ENCODE measurements at regions not wholly inside any gene's neighbourhood (a gene's known extent, or its start where the extent isn't known, plus 50 kb on each side); places are given as distances from the start of the nearest gene placed in this dataset.
"Not testable (repeated sequence)": the region's sequence is repeated elsewhere in the genome, so short reads cannot be mapped to it uniquely, and the experiment has no call there.

DNA sequence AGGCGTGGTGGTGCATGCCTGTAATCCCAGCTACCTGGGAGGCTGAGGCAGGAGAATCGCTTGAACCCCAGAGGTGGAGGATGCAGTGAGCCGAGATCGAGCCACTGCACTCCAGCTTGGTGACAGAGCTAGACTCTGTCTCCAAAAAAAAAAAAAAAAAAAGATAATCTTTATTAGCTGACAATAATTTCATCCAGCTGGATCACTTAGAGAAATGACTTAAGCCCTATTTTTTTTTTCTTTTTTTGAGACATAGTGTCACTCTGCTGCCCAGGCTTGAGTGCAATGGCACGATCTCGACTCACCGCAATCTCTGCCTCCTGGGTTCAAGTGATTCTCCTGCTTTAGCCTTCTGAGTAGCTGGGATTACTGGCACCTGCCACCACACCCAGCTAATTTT, 51.6 kb upstream of the MAP4K4 start:
- H3K4me3 ChIP-seq (ENCODE audit: low read depth, low read length); DNase-seq (ENCODE audit: low read depth); in situ Hi-C loops (cut with HindIII; ENCODE audit: low sequenced_read_pairs): not testable (repeated sequence)

DNA sequence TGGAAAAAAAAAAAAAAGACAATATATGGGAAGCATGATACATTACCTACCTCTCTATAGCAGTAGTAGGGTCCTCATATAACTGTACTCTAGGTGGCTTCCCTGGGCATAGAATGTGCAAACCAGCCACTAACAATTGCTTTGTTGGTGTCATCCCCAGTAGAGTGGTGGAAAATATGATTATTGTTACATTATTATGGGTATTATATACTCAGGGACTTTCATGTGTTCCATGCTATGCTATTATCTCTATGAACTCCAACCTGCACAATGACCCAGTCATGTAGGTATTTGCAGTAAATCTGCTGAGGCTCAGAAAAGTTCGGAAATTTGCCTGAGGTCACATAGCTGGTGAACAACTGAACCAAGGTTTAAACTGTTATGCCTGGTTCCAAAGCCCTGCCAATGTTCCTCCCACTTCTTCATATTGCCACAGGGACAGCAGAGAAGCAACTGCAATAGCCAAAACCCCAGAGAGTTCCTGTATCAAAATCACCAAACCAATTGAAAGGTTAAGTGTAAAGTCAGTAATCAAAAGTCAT, 52.6 kb upstream of the MAP4K4 start:
- H3K4me3 ChIP-seq (ENCODE audit: low read depth, low read length), result no peak overlapping the region
- DNase-seq (ENCODE audit: low read depth), result no peak
- TF ChIP-seq, protein P1, sequence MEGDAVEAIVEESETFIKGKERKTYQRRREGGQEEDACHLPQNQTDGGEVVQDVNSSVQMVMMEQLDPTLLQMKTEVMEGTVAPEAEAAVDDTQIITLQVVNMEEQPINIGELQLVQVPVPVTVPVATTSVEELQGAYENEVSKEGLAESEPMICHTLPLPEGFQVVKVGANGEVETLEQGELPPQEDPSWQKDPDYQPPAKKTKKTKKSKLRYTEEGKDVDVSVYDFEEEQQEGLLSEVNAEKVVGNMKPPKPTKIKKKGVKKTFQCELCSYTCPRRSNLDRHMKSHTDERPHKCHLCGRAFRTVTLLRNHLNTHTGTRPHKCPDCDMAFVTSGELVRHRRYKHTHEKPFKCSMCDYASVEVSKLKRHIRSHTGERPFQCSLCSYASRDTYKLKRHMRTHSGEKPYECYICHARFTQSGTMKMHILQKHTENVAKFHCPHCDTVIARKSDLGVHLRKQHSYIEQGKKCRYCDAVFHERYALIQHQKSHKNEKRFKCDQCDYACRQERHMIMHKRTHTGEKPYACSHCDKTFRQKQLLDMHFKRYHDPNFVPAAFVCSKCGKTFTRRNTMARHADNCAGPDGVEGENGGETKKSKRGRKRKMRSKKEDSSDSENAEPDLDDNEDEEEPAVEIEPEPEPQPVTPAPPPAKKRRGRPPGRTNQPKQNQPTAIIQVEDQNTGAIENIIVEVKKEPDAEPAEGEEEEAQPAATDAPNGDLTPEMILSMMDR (IDR thresholded peaks at IDR 0.05; ENCODE audit: low read depth, low read length, missing control alignments), result no peak
- in situ Hi-C loops (cut with HindIII; ENCODE audit: low sequenced_read_pairs), result no loop called here

DNA sequence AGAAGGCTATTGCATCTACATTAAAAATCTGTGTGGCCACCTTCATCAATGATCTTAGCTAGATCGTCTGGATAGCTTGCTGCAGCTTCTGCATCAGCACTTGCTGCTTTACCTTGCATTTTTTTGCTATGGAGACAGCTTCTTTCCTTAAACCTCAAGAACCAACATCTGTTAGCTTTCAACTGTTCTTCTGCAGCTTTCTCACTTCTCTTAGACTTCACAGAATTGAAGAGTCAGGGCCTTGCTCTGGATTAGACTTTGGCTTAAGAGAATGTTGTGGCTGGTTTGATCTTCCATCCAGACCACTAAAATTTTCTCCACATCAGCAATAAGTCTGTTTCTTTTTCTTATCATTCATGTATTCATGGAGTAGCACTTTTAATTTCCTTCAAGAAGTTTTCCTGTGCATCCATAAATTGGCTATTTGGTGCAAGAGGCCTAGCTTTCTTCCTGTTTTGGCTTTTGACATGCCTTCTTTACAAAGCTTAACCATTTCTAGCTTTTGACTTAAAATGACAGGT, 54.4 kb upstream of the MAP4K4 start:
- TF ChIP-seq, protein P1 (IDR thresholded peaks at IDR 0.05; ENCODE audit: low read depth, low read length, missing control alignments), result no peak
- no peak overlapping the region for H3K4me3 ChIP-seq (ENCODE audit: low read depth, low read length)
- in situ Hi-C loops (cut with HindIII; ENCODE audit: low sequenced_read_pairs), result no loop called here
- no peak for DNase-seq (ENCODE audit: low read depth)

DNA sequence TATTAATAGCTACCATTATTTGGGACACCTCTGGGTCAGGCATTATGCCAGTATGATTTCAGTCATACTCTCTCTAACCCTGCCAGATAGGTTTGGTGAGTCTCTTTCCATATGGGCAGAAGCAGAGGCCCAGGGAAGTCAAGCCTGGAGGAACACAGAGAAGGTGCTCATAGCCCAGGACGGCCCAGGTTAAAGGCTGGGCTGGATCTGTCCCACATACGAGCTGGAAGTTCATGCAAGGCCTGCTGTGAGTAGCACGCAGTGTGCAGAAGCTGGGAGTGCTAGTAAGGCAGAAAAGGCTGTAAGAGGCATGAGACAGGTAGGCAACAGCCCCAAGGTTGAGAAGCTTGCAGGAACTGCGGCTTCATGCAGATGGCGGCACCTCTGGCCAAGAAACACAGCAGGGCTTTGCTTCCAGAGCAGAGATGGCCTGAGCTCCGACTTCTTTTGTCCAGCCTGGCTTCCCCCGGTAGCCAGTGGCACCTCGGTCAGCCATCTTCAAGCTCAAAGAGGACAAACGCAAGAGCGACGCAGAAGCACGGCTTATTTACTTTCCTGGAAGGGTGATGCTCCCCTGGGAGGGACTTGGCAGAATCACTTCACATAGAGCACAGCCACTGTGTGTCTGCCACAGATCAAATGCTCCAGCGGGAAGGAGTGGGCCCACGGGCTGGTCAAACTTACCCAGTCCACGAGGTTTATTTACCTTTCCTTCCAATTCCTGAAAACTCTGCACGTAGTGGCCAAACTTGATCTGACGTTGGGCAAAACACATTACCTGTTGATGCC, 58.5 kb upstream of the MAP4K4 start:
- TF ChIP-seq, protein P1 (IDR thresholded peaks at IDR 0.05; ENCODE audit: low read depth, low read length, missing control alignments), result no peak
- H3K4me3 ChIP-seq (ENCODE audit: low read depth, low read length), result no peak overlapping the region
- no peak for DNase-seq (ENCODE audit: low read depth)
- in situ Hi-C loops (cut with HindIII; ENCODE audit: low sequenced_read_pairs), result no loop called here

DNA sequence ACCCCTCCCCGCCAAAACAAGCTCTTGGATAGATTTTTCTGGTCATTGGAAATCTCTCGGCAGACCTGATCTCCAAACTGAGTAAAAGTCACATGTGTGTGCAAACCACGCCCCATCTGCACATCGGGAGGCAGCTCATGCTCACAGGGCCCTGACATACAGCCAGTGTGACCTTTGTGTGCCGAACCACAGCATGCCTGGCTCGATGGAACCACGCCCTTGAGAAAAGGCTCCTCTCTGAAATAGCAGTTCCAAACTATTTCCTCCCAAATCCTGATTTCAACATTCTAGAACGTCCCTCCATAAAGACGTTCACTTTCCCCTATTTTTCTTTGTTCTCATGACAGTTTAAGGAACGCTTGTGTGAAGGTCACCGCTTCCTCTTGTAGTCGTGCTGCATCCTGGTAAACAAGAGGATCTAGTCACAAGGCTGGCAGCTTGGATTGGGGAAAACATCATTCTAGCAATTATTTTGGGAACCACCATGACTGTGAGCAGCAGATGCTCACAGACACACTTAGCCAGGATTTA, 59.3 kb upstream of the MAP4K4 start:
- in situ Hi-C loops (cut with HindIII; ENCODE audit: low sequenced_read_pairs), result no loop called here
- TF ChIP-seq, protein P1 (IDR thresholded peaks at IDR 0.05; ENCODE audit: low read depth, low read length, missing control alignments), result no peak
- no peak overlapping the region for H3K4me3 ChIP-seq (ENCODE audit: low read depth, low read length)
- no peak for DNase-seq (ENCODE audit: low read depth)

DNA sequence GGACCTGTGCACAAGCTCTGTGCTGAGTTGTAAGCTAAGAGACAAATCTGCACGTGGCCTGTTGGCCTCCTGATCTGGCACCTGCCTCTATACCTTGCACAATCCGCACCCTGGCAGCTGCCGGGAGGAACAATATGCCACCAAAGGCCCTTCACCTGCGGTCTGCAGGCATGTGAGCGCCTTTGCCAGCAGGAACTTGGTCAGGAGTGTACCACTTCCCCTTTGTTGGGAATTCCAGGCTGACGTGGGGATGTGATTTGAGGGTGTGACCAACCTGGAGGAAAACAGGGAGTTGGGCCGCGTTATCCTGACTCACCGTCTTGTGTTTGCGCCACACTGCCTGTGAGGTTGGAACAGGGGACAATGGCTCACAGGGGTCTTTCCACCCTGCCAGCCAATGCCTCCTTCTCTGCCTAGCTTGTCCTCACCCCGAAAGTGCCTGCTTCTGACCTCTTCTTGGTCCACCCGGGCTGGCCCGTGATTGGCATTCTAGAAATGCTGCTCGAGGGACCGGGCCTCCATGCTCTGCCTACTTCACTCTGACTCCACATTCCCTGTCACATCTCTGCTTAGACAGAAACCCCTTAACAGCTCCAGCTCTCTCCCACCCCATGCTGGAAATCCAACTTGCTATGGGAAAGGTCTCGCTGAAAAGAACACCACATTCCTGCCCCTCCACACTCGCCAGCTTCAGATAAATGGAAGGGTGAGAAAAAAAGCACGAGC, 67.1 kb upstream of the MAP4K4 start:
- TF ChIP-seq, protein P1 (IDR thresholded peaks at IDR 0.05; ENCODE audit: low read depth, low read length, missing control alignments), result no peak
- no peak overlapping the region for H3K4me3 ChIP-seq (ENCODE audit: low read depth, low read length)
- in situ Hi-C loops (cut with HindIII; ENCODE audit: low sequenced_read_pairs), result no loop called here
- no peak for DNase-seq (ENCODE audit: low read depth)

Measured in astrocyte of the cerebellum (primary cell).